Heart left ventricle (tissue), 16 donors: ENCODE measurements at regions not wholly inside any gene's neighbourhood (a gene's known extent, or its start where the extent isn't known, plus 50 kb on each side); places are given as distances from the start of the nearest gene placed in this dataset.

Source experiments
- ATAC-seq, 4 donors: fragments of 200-7000 bp; cut with Tn5 transposase; one replicate each; pipeline ENCODE4 v1.9.1; 2020 to 2022; ENCODE audit warnings: moderate library complexity in 4 of 4, mild to moderate bottlenecking in 3 of 4, moderate number of reproducible peaks in 1 of 4
- DNase-seq, 5 donors: peaks; one replicate each; pipeline ENCODE4 v3.0.0-alpha.2; 2020
- H3K27ac ChIP-seq, 12 donors: fragments of 200-600 bp; sonication (generic) in 4 of 12; one replicate each; pipeline versions ENCODE4 v1.5.0 to v1.8.0; 2016 to 2022; ENCODE audit warnings: mild to moderate bottlenecking in 2 of 12
- H3K27me3 ChIP-seq, 9 donors: fragments of 200-600 bp; sonication (generic) in 2 of 9; one replicate each; pipeline versions ENCODE4 v1.5.1 to v1.8.0; 2016 to 2022; ENCODE audit warnings: mild to moderate bottlenecking in 3 of 9
- H3K36me3 ChIP-seq, 9 donors: fragments of 200-600 bp; sonication (generic) in 2 of 9; one replicate each; pipeline versions ENCODE4 v1.5.0 to v1.8.0; 2018 to 2022; ENCODE audit warnings: mild to moderate bottlenecking in 2 of 9
- H3K4me1 ChIP-seq, 12 donors: fragments of 200-600 bp; sonication (generic) in 4 of 12; one replicate each; pipeline versions ENCODE4 v1.5.0 to v1.8.0; 2016 to 2022; ENCODE audit warnings: mild to moderate bottlenecking in 3 of 12
- H3K4me3 ChIP-seq, 12 donors: fragments of 200-600 bp; sonication (generic) in 4 of 12; one replicate each; pipeline versions ENCODE4 v1.5.0 to v1.8.0; 2017 to 2022; ENCODE audit warnings: mild to moderate bottlenecking in 9 of 12, moderate library complexity in 4 of 12
- H3K9me3 ChIP-seq, 12 donors: fragments of 200-600 bp; sonication (generic) in 4 of 12; one replicate each; pipeline versions ENCODE4 v1.5.0 to v1.8.0; 2016 to 2022; ENCODE audit warnings: mild to moderate bottlenecking in 1 of 12
- CTCF ChIP-seq, 12 donors: fragments of 200-600 bp; sonication (generic) in 4 of 12; IDR thresholded peaks; one replicate each; pipeline versions ENCODE4 v1.5.0 to v1.8.0; 2018 to 2022; ENCODE audit warnings: antibody characterized with exemption in 12 of 12, mild to moderate bottlenecking in 5 of 12
- POLR2A ChIP-seq, 2 donors: fragments of 450-650 bp; IDR thresholded peaks; one replicate each; pipeline ENCODE4 v1.6.1; 2017; ENCODE audit warnings: antibody characterized with exemption in 2 of 2, mild to moderate bottlenecking in 2 of 2, moderate library complexity in 2 of 2
- WGBS, 4 donors: extraction: QIAGEN DNeasy Blood & Tissue Kit in 2 of 4; methylation state at CpG; one replicate each; pipeline versions ENCODE4 v1.1.5 to v1.1.7; 2013 to 2018; 5-methylcytosine and 5-hydroxymethylcytosine counted together
- intact Hi-C, 10 donors: fragments of 100-400 bp; cut with DNase I; formaldehyde crosslinking; loops; one replicate each; pipeline versions ENCODE4 v1.11.1 to v1.14.2; 2022
- donor health status: ischemic (EF 13 %, LVEDD 7.1; RV severe dilation, severe dysfunction).
- donor health status: healthy with polysubstance abuse.
- donor health status: DM: no; HTN: yes; CAD: no.
- donor health status: DM: no; HTN: no; CAD: no.
- donor health status: ischemic (EF 25% LVEDD 6.9; RV normal size, moderate dysfunction).
- donor health status: ischemic (EF 25% LVEDD 5.7; RV mildly dilated, moderate dysfunction).
- donor health status: healthy.
- donor health status: DM: yes; HTN: yes; CAD: no.
- donor health status: ischemic (EF 35%, LVEDD 5.7; RV mildly dilated, moderate dysfunction).
- donor health status: nonischemic (EF 11% LVEDD 7.7; RV severe dilation, severe dysfunction).
- donor health status: DM: yes; HTN: yes; CAD: no.
- donor health status: PGD.
- donor health status: ischemic (EF 29% LVEDD 5.4; RV normal size, mild dysfunction).
- donor health status: nonischemic (EF 23%, LVEDD 6.1; RV moderate dilation, normal function).

GRCh38 chr9:19934301-19934871 lies 145.5 kb upstream of the SLC24A2 start:
- peak in 1 of 12 donors; percentile 21 for TF ChIP-seq CTCF (IDR thresholded peaks at IDR 0.05)
- no peak for TF ChIP-seq POLR2A (IDR thresholded peaks at IDR 0.05)

GRCh38 chr9:19931098-19931890 lies 142.5 kb upstream of the SLC24A2 start:
- no peak overlapping the region for H3K4me3 ChIP-seq
- H3K9me3 ChIP-seq: no peaks in the 10 kb centered on the region
- ATAC-seq (no peak), DNase-seq (no peak)
- H3K27ac ChIP-seq: no peak overlapping the region
- H3K36me3 ChIP-seq: no peaks in the 10 kb centered on the region
- TF ChIP-seq POLR2A (IDR thresholded peaks at IDR 0.05) (no peak), CTCF (IDR thresholded peaks at IDR 0.05) (no peak)
- H3K4me1 ChIP-seq: peaks cover 0 to 12% (median 0%) of the 10 kb centered on the region in 12 donors
- no peaks in the 10 kb centered on the region for H3K27me3 ChIP-seq
- intact Hi-C loops: loop anchor here in 2 of 10 donors (5.0 to 10.0 kb wide), 2 partner anchors 424 to 691 kb away; partner anchors contain the start of gene MLLT3 (in 1 of the 2)

More at GRCh38 chr9:19934301-19934871, 145.5 kb upstream of the SLC24A2 start:
- H3K4me1 ChIP-seq: peaks cover 0 to 9% (median 0%) of the 10 kb centered on the region in 12 donors
- H3K4me3 ChIP-seq: peak overlapping the region; percentile 22 to 70 (median 57)
- intact Hi-C loops: loop anchor here in 2 of 10 donors (5.0 to 10.0 kb wide), 2 partner anchors 420 to 688 kb away; partner anchors contain the start of gene MLLT3 (in 1 of the 2)
- ATAC-seq (peak in 3 of 4 donors; percentile 66 to 81 (median 69)), DNase-seq (peak; percentile 31 to 60 (median 33))
- no peaks in the 10 kb centered on the region for H3K36me3 ChIP-seq
- peak overlapping the region in 1 of 12 donors; percentile 46 for H3K27ac ChIP-seq
- H3K9me3 ChIP-seq: no peaks in the 10 kb centered on the region
- WGBS, 4 donors: 10 to 22% (median 11%) methylated on average over 18 to 41 of the region's 41 CpGs
- no peaks in the 10 kb centered on the region for H3K27me3 ChIP-seq

GRCh38 chr9:19927560-19927959 lies 138.7 kb upstream of the SLC24A2 start:
- TF ChIP-seq CTCF (IDR thresholded peaks at IDR 0.05): no peak
- no peak for TF ChIP-seq POLR2A (IDR thresholded peaks at IDR 0.05)
- peaks cover 0 to 11% (median 0%) of the 10 kb centered on the region in 12 donors for H3K4me1 ChIP-seq
- H3K4me3 ChIP-seq: no peak overlapping the region
- no peak for DNase-seq
- no peak for ATAC-seq
- H3K9me3 ChIP-seq: no peaks in the 10 kb centered on the region
- intact Hi-C loops: loop anchor here (2.0 to 10.0 kb wide), 17 partner anchors 100 to 1187 kb away; partner anchors contain the start of gene MLLT3 (in 7 of the 10)
- WGBS, 4 donors: 95 to 97% (median 96%) methylated on average over 6 of the region's 6 CpGs
- H3K36me3 ChIP-seq: no peaks in the 10 kb centered on the region
- H3K27ac ChIP-seq: no peak overlapping the region
- H3K27me3 ChIP-seq: peaks cover 0 to 4% (median 0%) of the 10 kb centered on the region in 9 donors

- H3K36me3 ChIP-seq: no peaks in the 10 kb centered on the region
- WGBS, 4 donors: 81 to 87% (median 85%) methylated on average over 7 of the region's 7 CpGs
- intact Hi-C loops: loop anchor here (1.0 to 10.0 kb wide), 18 partner anchors 101 to 1188 kb away; partner anchors contain the start of gene MLLT3 (in 7 of the 10)
- H3K4me1 ChIP-seq: peaks cover 0 to 11% (median 0%) of the 10 kb centered on the region in 12 donors
- ATAC-seq (no peak), DNase-seq (no peak)
- H3K9me3 ChIP-seq: no peaks in the 10 kb centered on the region
- H3K27me3 ChIP-seq: peaks cover 0 to 4% (median 0%) of the 10 kb centered on the region in 9 donors
- TF ChIP-seq POLR2A (IDR thresholded peaks at IDR 0.05) (no peak), CTCF (IDR thresholded peaks at IDR 0.05) (no peak)
- H3K4me3 ChIP-seq: no peak overlapping the region
- no peak overlapping the region for H3K27ac ChIP-seq
Observed at GRCh38 chr9:19926774-19927173, 137.9 kb upstream of the SLC24A2 start.
